ENCODE measurements at regions not wholly inside any gene's neighbourhood (a gene's known extent, or its start where the extent isn't known, plus 50 kb on each side); places are given as distances from the start of the nearest gene placed in this dataset.
"Not testable (repeated sequence)": the region's sequence is repeated elsewhere in the genome, so short reads cannot be mapped to it uniquely, and the experiment has no call there.

GRCh38 chr18:78825168-78825567, 154.4 kb upstream of the SALL3 start:
- DNase-seq (ENCODE audit: extremely low spot score) = no peak

DNA sequence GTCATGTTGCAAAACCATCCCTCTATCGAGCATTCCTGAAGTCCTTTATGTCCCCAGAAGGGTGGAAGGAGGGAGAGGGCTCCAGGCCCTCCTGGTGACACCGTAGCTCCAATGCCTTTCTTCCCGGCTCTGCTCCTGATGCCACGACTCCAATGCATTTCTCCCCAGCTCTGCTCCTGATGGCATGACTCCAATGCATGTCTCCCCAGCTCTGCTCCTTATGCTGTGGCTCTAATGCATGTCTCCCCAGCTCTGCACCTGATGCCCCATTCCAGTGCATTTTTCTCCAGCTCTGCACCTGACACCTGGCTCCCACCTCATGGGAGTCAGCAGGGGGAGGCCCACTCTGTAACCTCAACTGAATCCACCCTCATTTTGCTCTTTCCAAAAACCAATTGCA, 153.0 kb upstream of the SALL3 start:
- no peak for TF ChIP-seq ZNF384 (IDR thresholded peaks at IDR 0.05)
- ChIA-PET CTCF (no interaction called here), POLR2A (no interaction called here)
- DNase-seq (ENCODE audit: extremely low spot score) = no peak

More at GRCh38 chr18:78825168-78825567, 154.4 kb upstream of the SALL3 start:
- POLR2A ChIA-PET = no interaction called here
- TF ChIP-seq TARDBP (IDR thresholded peaks at IDR 0.05) = no peak
- no peak for TF ChIP-seq HDGF (IDR thresholded peaks at IDR 0.05; ENCODE audit: borderline replicate concordance)
- TF ChIP-seq SUZ12 (IDR thresholded peaks at IDR 0.05) = no peak
- no peak for TF ChIP-seq CTBP1 (IDR thresholded peaks at IDR 0.05; ENCODE audit: borderline replicate concordance)
- no peak for TF ChIP-seq FOXM1 (IDR thresholded peaks at IDR 0.05; ENCODE audit: borderline replicate concordance)
- TF ChIP-seq ZNF384 (IDR thresholded peaks at IDR 0.05) = no peak
- no peak for TF ChIP-seq ELF4 (IDR thresholded peaks at IDR 0.05)
- no peak for TF ChIP-seq LEF1 (IDR thresholded peaks at IDR 0.05; ENCODE audit: borderline replicate concordance)
- TF ChIP-seq FOXK2 (IDR thresholded peaks at IDR 0.05) = no peak
- no peak for TF ChIP-seq FOXA1 (IDR thresholded peaks at IDR 0.05)
- TF ChIP-seq BHLHE40 (IDR thresholded peaks at IDR 0.05; ENCODE audit: borderline replicate concordance) = no peak
- TF ChIP-seq PKNOX1 (IDR thresholded peaks at IDR 0.05) = no peak
- no peak for TF ChIP-seq NFRKB (IDR thresholded peaks at IDR 0.05)
- TF ChIP-seq ARNT (IDR thresholded peaks at IDR 0.05) = no peak
- TF ChIP-seq SP1 (IDR thresholded peaks at IDR 0.05) = no peak
- no peak for TF ChIP-seq L3MBTL2 (conservative IDR thresholded peaks at IDR 0.05)
- CTCF ChIA-PET = no interaction called here

DNA sequence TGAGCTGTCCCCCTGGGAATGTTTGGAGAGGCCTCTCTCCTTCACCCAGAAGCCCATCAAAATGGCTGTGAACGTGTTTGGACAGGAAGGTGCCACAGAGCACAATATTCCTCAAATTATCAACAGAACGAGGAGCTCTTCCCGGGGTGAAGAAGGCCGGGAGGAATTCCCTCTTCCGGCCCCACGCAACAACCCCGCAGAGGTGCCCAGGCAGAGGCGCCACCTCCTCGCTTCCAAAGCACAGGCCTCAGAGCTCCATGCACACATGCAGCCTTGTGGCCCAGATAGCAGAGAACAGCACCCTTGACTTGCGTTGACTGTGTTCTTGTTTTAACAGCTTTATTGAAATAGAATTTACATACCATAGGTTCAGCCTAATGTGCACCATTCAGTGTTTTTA, 152.5 kb upstream of the SALL3 start:
- no peak for DNase-seq (ENCODE audit: extremely low spot score)
- ChIA-PET CTCF (no interaction called here), POLR2A (no interaction called here)
- TF ChIP-seq L3MBTL2 (conservative IDR thresholded peaks at IDR 0.05) = no peak
- TF ChIP-seq ARNT (IDR thresholded peaks at IDR 0.05) = no peak
- no peak for TF ChIP-seq ZNF384 (IDR thresholded peaks at IDR 0.05)
- TF ChIP-seq HDGF (IDR thresholded peaks at IDR 0.05; ENCODE audit: borderline replicate concordance) = no peak
- TF ChIP-seq NFRKB (IDR thresholded peaks at IDR 0.05) = no peak
- TF ChIP-seq BHLHE40 (IDR thresholded peaks at IDR 0.05; ENCODE audit: borderline replicate concordance) = no peak
- no peak for TF ChIP-seq PKNOX1 (IDR thresholded peaks at IDR 0.05)
- TF ChIP-seq SP1 (IDR thresholded peaks at IDR 0.05) = no peak

- no peak for DNase-seq (ENCODE audit: extremely low spot score)
- ChIA-PET POLR2A (no interaction called here), CTCF (no interaction called here)
- TF ChIP-seq ELF4 (IDR thresholded peaks at IDR 0.05) (no peak), CTBP1 (IDR thresholded peaks at IDR 0.05; ENCODE audit: borderline replicate concordance) (no peak), LEF1 (IDR thresholded peaks at IDR 0.05; ENCODE audit: borderline replicate concordance) (no peak), FOXM1 (IDR thresholded peaks at IDR 0.05; ENCODE audit: borderline replicate concordance) (no peak), FOXK2 (IDR thresholded peaks at IDR 0.05) (no peak)
Measured at GRCh38 chr18:78828131-78828530, 151.5 kb upstream of the SALL3 start.

DNA sequence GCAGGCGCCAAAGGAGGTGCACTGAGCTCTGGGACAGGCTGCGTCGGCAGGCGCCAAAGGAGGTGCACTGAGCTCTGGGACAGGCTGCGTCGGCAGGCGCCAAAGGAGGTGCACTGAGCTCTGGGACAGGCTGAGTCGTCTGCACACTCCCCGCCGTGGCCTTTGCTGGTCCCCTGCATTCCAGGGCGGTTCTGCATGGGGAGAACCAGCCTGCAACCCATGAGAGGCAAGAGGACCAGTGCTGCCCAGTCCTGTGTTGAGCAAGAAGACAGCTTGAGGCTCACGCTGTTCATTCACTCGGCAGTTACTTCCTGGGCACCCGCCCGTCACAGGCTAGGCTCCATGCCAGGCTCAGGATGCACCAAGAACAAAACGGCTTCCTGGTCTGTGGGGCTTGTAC, 150.6 kb upstream of the SALL3 start:
- DNase-seq (ENCODE audit: extremely low spot score); CTCF ChIA-PET; POLR2A ChIA-PET: not testable (repeated sequence)

DNA sequence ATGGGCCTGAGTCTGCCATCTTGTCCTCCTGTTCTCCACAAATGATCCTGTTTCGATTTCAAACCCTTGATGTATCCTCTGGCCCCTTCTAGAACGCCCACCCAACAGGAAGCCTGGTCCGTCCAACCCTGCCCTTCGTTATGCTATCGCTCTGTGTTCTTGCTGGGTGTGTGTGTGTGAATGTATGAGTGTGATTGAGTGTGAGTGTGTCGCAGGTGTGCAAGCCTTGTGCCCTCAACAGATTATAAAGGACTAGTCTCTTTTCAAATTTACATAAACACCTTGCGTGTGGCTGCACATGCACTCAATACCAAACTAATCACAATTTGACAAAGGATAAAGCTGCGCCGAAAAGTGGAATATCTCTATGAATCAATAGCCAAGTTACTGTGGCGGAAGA, 149.5 kb upstream of the SALL3 start:
- ChIA-PET POLR2A (no interaction called here), CTCF (no interaction called here)
- DNase-seq (ENCODE audit: extremely low spot score) = no peak
- TF ChIP-seq FOXM1 (IDR thresholded peaks at IDR 0.05; ENCODE audit: borderline replicate concordance) (no peak), SUZ12 (IDR thresholded peaks at IDR 0.05) (no peak), BHLHE40 (IDR thresholded peaks at IDR 0.05; ENCODE audit: borderline replicate concordance) (no peak), PKNOX1 (IDR thresholded peaks at IDR 0.05) (no peak), CTBP1 (IDR thresholded peaks at IDR 0.05; ENCODE audit: borderline replicate concordance) (no peak), L3MBTL2 (conservative IDR thresholded peaks at IDR 0.05) (no peak), LEF1 (IDR thresholded peaks at IDR 0.05; ENCODE audit: borderline replicate concordance) (no peak), ZNF384 (IDR thresholded peaks at IDR 0.05) (no peak), FOXK2 (IDR thresholded peaks at IDR 0.05) (no peak), FOXA1 (IDR thresholded peaks at IDR 0.05) (no peak)

GRCh38 chr18:78830826-78831225, 148.8 kb upstream of the SALL3 start:
- DNase-seq (ENCODE audit: extremely low spot score) = no peak
- TF ChIP-seq PKNOX1 (IDR thresholded peaks at IDR 0.05) (no peak), SUZ12 (IDR thresholded peaks at IDR 0.05) (no peak), ELF4 (IDR thresholded peaks at IDR 0.05) (no peak), LEF1 (IDR thresholded peaks at IDR 0.05; ENCODE audit: borderline replicate concordance) (no peak), ZNF384 (IDR thresholded peaks at IDR 0.05) (no peak), ARNT (IDR thresholded peaks at IDR 0.05) (no peak), CTBP1 (IDR thresholded peaks at IDR 0.05; ENCODE audit: borderline replicate concordance) (no peak), SP1 (IDR thresholded peaks at IDR 0.05) (no peak), FOXM1 (IDR thresholded peaks at IDR 0.05; ENCODE audit: borderline replicate concordance) (no peak), NFRKB (IDR thresholded peaks at IDR 0.05) (no peak), TARDBP (IDR thresholded peaks at IDR 0.05) (no peak), FOXK2 (IDR thresholded peaks at IDR 0.05) (no peak), BHLHE40 (IDR thresholded peaks at IDR 0.05; ENCODE audit: borderline replicate concordance) (no peak), HDGF (IDR thresholded peaks at IDR 0.05; ENCODE audit: borderline replicate concordance) (no peak), FOXA1 (IDR thresholded peaks at IDR 0.05) (no peak), L3MBTL2 (conservative IDR thresholded peaks at IDR 0.05) (no peak)
- ChIA-PET POLR2A (no interaction called here), CTCF (no interaction called here)
